Spleen (tissue), 11 donors: ENCODE measurements at regions not wholly inside any gene's neighbourhood (a gene's known extent, or its start where the extent isn't known, plus 50 kb on each side); places are given as distances from the start of the nearest gene placed in this dataset.
A peak's percentile ranks its signal among the peaks of the same experiment; 100 is the strongest.

ENCODE experiments used
- DNase-seq: peaks from one replicate; pipeline ENCODE4 v3.0.0-alpha.2; 2020
- H3K27ac ChIP-seq, 8 donors: fragments of 200-600 bp; sonication (generic) in 7 of 8; 1 replicate in 4 of 8; 2 replicates in 4 of 8; pipeline versions ENCODE4 v1.5.0 to v1.8.0; 2016 to 2021; ENCODE audit warnings: inconsistent platforms in 4 of 8, mild to moderate bottlenecking in 4 of 8, moderate library complexity in 1 of 8
- H3K27me3 ChIP-seq, 7 donors: fragments of 200-600 bp; sonication (generic) in 6 of 7; replicated peaks in 1 of 7; 1 replicate in 4 of 7; 2 replicates in 3 of 7; pipeline versions ENCODE4 v1.5.0 to v1.8.0; 2016 to 2021; ENCODE audit warnings: inconsistent platforms in 3 of 7, mild to moderate bottlenecking in 1 of 7
- H3K36me3 ChIP-seq, 6 donors: fragments of 200-600 bp; sonication (generic) in 5 of 6; 1 replicate in 4 of 6; 2 replicates in 2 of 6; pipeline versions ENCODE4 v1.5.0 to v1.8.0; 2016 to 2021; ENCODE audit warnings: inconsistent platforms in 2 of 6
- H3K4me1 ChIP-seq, 6 donors: fragments of 200-600 bp; sonication (generic) in 5 of 6; 1 replicate in 3 of 6; 2 replicates in 3 of 6; pipeline versions ENCODE4 v1.5.0 to v1.8.0; 2016 to 2021; ENCODE audit warnings: inconsistent platforms in 3 of 6
- H3K4me3 ChIP-seq, 8 donors: fragments of 200-600 bp; sonication (generic) in 7 of 8; 1 replicate in 4 of 8; 2 replicates in 4 of 8; pipeline versions ENCODE4 v1.5.0 to v1.8.0; 2016 to 2021; ENCODE audit warnings: inconsistent platforms in 4 of 8, mild to moderate bottlenecking in 4 of 8, moderate library complexity in 2 of 8
- H3K9me3 ChIP-seq, 8 donors: fragments of 200-600 bp; sonication (generic) in 7 of 8; 1 replicate in 4 of 8; 2 replicates in 4 of 8; pipeline versions ENCODE4 v1.5.0 to v1.8.0; 2016 to 2021; ENCODE audit warnings: inconsistent platforms in 4 of 8
- CTCF ChIP-seq, 11 experiments: fragments of 200-600 bp in 7 of 11; fragments of 450-650 bp in 4 of 11; sonication (generic) in 4 of 11; IDR thresholded peaks in 8 of 11; conservative IDR thresholded peaks in 3 of 11; 1 replicate in 7 of 11; 2 replicates in 4 of 11; pipeline versions ENCODE4 v1.4.0 to v1.8.0; 2016 to 2021; ENCODE audit warnings: antibody characterized with exemption in 11 of 11, inconsistent platforms in 4 of 11, mild to moderate bottlenecking in 1 of 11
- POLR2A ChIP-seq, 3 donors: fragments of 450-650 bp; IDR thresholded peaks; one replicate each; pipeline ENCODE4 v1.5.1; 2017; ENCODE audit warnings: antibody characterized with exemption in 3 of 3, mild to moderate bottlenecking in 1 of 3
- POLR2AphosphoS5 ChIP-seq, 3 donors: sonication (generic); formaldehyde crosslinking; IDR thresholded peaks; one replicate each; pipeline ENCODE4 v1.5.1; 2017; ENCODE audit warnings: antibody characterized with exemption in 3 of 3
- WGBS, 5 donors: extraction: QIAGEN DNeasy Blood & Tissue Kit in 3 of 5; methylation state at CpG; one replicate each; pipeline versions ENCODE4 v1.1.5 to v1.1.7; 2013 to 2018; 5-methylcytosine and 5-hydroxymethylcytosine counted together
- intact Hi-C: fragments of 100-400 bp; cut with DNase I; formaldehyde crosslinking; loops from one replicate; pipeline ENCODE4 v1.15.0; 2023; ENCODE audit warnings: low total_unique reads
- donor health status: healthy with polysubstance abuse.
- donor health status: DM: no; HTN: no; CAD: no; lungs with moderate emphysema.
- donor health status: DM: no; HTN: no; CAD: no.
- donor health status: Bipolar disorder and iron deficiency.
- donor health status: healthy.
- donor health status: DM: no; HTN: no; CAD: no.
- donor health status: DM: yes; HTN: yes; CAD: no.

GRCh38 chr14:34018564-34019244 is 67.8 kb upstream of the EGLN3 start:
- Histone ChIP-seq H3K9me3 (no peaks in the 10 kb centered on the region), H3K36me3 (no peaks in the 10 kb centered on the region), H3K27me3 (no peaks in the 10 kb centered on the region), H3K4me3 (peak overlapping the region in 5 of 8 donors; percentile 9 to 55 (median 19)), H3K27ac (peak overlapping the region in 6 of 8 donors; percentile 20 to 71 (median 52)), H3K4me1 (peaks cover 0 to 4% (median 0%) of the 10 kb centered on the region in 6 donors)
- intact Hi-C loops = no loop called here
- TF ChIP-seq POLR2AphosphoS5 (IDR thresholded peaks at IDR 0.05) = no peak
- TF ChIP-seq CTCF (IDR thresholded peaks at IDR 0.05 in 8 of 11, conservative IDR thresholded peaks at IDR 0.05 in 3 of 11) = no peak
- TF ChIP-seq POLR2A (IDR thresholded peaks at IDR 0.05) = no peak
- no peak for DNase-seq
- WGBS, 5 donors = 47 to 68% (median 55%) methylated on average over 17 of the region's 17 CpGs

- peak overlapping the region in 6 of 8 donors; percentile 20 to 71 (median 52) for H3K27ac ChIP-seq
- no peaks in the 10 kb centered on the region for H3K27me3 ChIP-seq
- H3K9me3 ChIP-seq = no peaks in the 10 kb centered on the region
- H3K36me3 ChIP-seq = no peaks in the 10 kb centered on the region
- no peak for TF ChIP-seq POLR2A (IDR thresholded peaks at IDR 0.05)
- no peak for DNase-seq
- H3K4me1 ChIP-seq = peaks cover 0 to 10% (median 0%) of the 10 kb centered on the region in 6 donors
- intact Hi-C loops = no loop called here
- peak overlapping the region in 4 of 8 donors; percentile 14 to 55 (median 19) for H3K4me3 ChIP-seq
- 55 to 77% (median 63%) methylated on average over 5 of the region's 5 CpGs for WGBS, 5 donors
These were observed 67.3 kb upstream of the EGLN3 start for GRCh38 chr14:34018125-34018524.

GRCh38 chr14:34015383-34015782 is 64.5 kb upstream of the EGLN3 start:
- Histone ChIP-seq H3K4me1 (peaks cover 0 to 12% (median 0%) of the 10 kb centered on the region in 6 donors), H3K27ac (no peak overlapping the region), H3K4me3 (no peak overlapping the region), H3K27me3 (no peaks in the 10 kb centered on the region), H3K9me3 (no peaks in the 10 kb centered on the region), H3K36me3 (no peaks in the 10 kb centered on the region)
- intact Hi-C loops = no loop called here
- TF ChIP-seq CTCF (IDR thresholded peaks at IDR 0.05 in 8 of 11, conservative IDR thresholded peaks at IDR 0.05 in 3 of 11) = no peak
- no peak for TF ChIP-seq POLR2AphosphoS5 (IDR thresholded peaks at IDR 0.05)
- TF ChIP-seq POLR2A (IDR thresholded peaks at IDR 0.05) = no peak
- no peak for DNase-seq
- WGBS, 5 donors = 92 to 100% (median 95%) methylated on average over 2 of the region's 2 CpGs

GRCh38 chr14:34014936-34015335 is 64.1 kb upstream of the EGLN3 start:
- Histone ChIP-seq H3K27ac (no peak overlapping the region), H3K27me3 (no peaks in the 10 kb centered on the region), H3K4me1 (peaks cover 0 to 12% (median 0%) of the 10 kb centered on the region in 6 donors), H3K4me3 (no peak overlapping the region), H3K9me3 (no peaks in the 10 kb centered on the region), H3K36me3 (no peaks in the 10 kb centered on the region)
- 87 to 97% (median 93%) methylated on average over 3 of the region's 3 CpGs for WGBS, 5 donors
- no peak for TF ChIP-seq CTCF (IDR thresholded peaks at IDR 0.05 in 8 of 11, conservative IDR thresholded peaks at IDR 0.05 in 3 of 11)
- no peak for TF ChIP-seq POLR2A (IDR thresholded peaks at IDR 0.05)
- TF ChIP-seq POLR2AphosphoS5 (IDR thresholded peaks at IDR 0.05) = no peak
- no peak for DNase-seq
- intact Hi-C loops = no loop called here
